GM12878 (cell line): ENCODE measurements at regions not wholly inside any gene's neighbourhood (a gene's known extent, or its start where the extent isn't known, plus 50 kb on each side); places are given as distances from the start of the nearest gene placed in this dataset.

Experiments
- ATAC-seq: fragments of 200-7000 bp; cut with Tn5 transposase; 3 replicates; pipeline ENCODE4 v1.9.1; 2020; ENCODE audit warnings: mild to moderate bottlenecking, moderate library complexity
- BruUV-seq: library from RNA; stranded (reverse); fragments of 400-500 nt; replicated peaks from 2 replicates; lab custom pipeline; 2021; lab: Mats Ljungman, UMichigan
- CTCF ChIA-PET: fragments of 300-600 bp; sonication (Branson Sonifier 250); formaldehyde crosslinking; extraction: SDS; loops from one replicate; lab custom pipeline; 2021; ENCODE audit warnings: inconsistent platforms; lab: Yijun Ruan, JAX
- POLR2A ChIA-PET: fragments of 350-600 bp; formaldehyde crosslinking; extraction: SDS; loops from one replicate; lab custom pipeline; 2021; ENCODE audit warnings: inconsistent platforms; lab: Charles Lee
- RAD21 ChIA-PET: fragments of 300-600 bp; sonication (Branson Sonifier 250); formaldehyde crosslinking; loops from one replicate; lab custom pipeline; 2023; ENCODE audit warnings: antibody characterized with exemption; ENCODE audit not compliant: unreplicated experiment; lab: Charles Lee
- SMC1A ChIA-PET: fragments of 300-600 bp; sonication (Branson Sonifier 250); formaldehyde crosslinking; loops from one replicate; lab custom pipeline; 2023; ENCODE audit not compliant: unreplicated experiment, uncharacterized antibody; lab: Charles Lee
- DNase-seq: peaks from one replicate; pipeline ENCODE4 v3.0.0-alpha.2; 2011; ENCODE audit warnings: low read depth, low spot score
- FAIRE-seq: peaks from 3 replicates; lab custom pipeline; 2011; peaks lifted over from hg19 to GRCh38; lab: Jason Lieb, UNC
- H2AFZ ChIP-seq: 2 replicates; pipeline ENCODE4 v1.6.0; 2011; ENCODE audit warnings: low read depth, low read length, control low read depth; ENCODE audit not compliant: control insufficient read depth
- H3K27ac ChIP-seq: 2 replicates; pipeline ENCODE4 v1.5.1; 2011; ENCODE audit warnings: control low read depth; ENCODE audit not compliant: control insufficient read depth, insufficient read depth
- H3K27me3 ChIP-seq, 2 experiments: replicated peaks in 1 of 2; 2 replicates each; pipeline versions ENCODE4 v1.6.0 to v1.6.1; 2011; ENCODE audit warnings: low read length in 1 of 2; ENCODE audit not compliant: control insufficient read depth in 2 of 2, insufficient read depth in 2 of 2
- H3K36me3 ChIP-seq, 2 experiments: 2 replicates each; pipeline ENCODE4 v1.5.1; 2011; ENCODE audit warnings: low read length in 1 of 2; ENCODE audit not compliant: control insufficient read depth in 2 of 2, insufficient read depth in 2 of 2
- H3K4me1 ChIP-seq: 2 replicates; pipeline ENCODE4 v1.6.1; 2011; ENCODE audit warnings: mild to moderate bottlenecking, low read length, moderate library complexity, mixed read lengths; ENCODE audit not compliant: control insufficient read depth, insufficient read depth
- H3K4me2 ChIP-seq: 2 replicates; pipeline ENCODE4 v1.6.0; 2011; ENCODE audit warnings: control low read depth; ENCODE audit not compliant: control insufficient read depth, insufficient read depth
- H3K4me3 ChIP-seq: fragments of 200-600 bp; sonication (generic); 2 replicates; pipeline ENCODE4 v1.5.1; 2016
- H3K79me2 ChIP-seq: 2 replicates; pipeline ENCODE4 v1.6.0; 2011; ENCODE audit warnings: low read length; ENCODE audit not compliant: control insufficient read depth, insufficient read depth
- H3K9ac ChIP-seq: 2 replicates; pipeline ENCODE4 v1.8.0; 2011; ENCODE audit warnings: low read length, control low read depth, mixed read lengths; ENCODE audit not compliant: control insufficient read depth, insufficient read depth
- H3K9me3 ChIP-seq: replicated peaks from 3 replicates; pipeline ENCODE4 v1.5.1; 2011; ENCODE audit warnings: mild to moderate bottlenecking, low read length; ENCODE audit not compliant: control insufficient read depth, insufficient read depth
- H4K20me1 ChIP-seq: 2 replicates; pipeline ENCODE4 v1.6.0; 2011; ENCODE audit not compliant: control insufficient read depth, insufficient read depth
- BCLAF1 ChIP-seq: fragments of 450-650 bp; IDR thresholded peaks from 2 replicates; pipeline ENCODE4 v1.6.1; 2017; ENCODE audit warnings: antibody characterized with exemption, mild to moderate bottlenecking, moderate library complexity
- BMI1 ChIP-seq: fragments of 450-650 bp; IDR thresholded peaks from 2 replicates; pipeline ENCODE4 v1.6.1; 2016; ENCODE audit warnings: mild to moderate bottlenecking, moderate library complexity, borderline replicate concordance
- CEBPB ChIP-seq, 2 experiments: fragments of 150-350 bp in 1 of 2; IDR thresholded peaks; 2 replicates each; pipeline ENCODE4 v1.6.1; 2012 to 2014; ENCODE audit warnings: low read depth in 2 of 2, low read length in 2 of 2, borderline replicate concordance in 1 of 2, inconsistent platforms in 1 of 2
- EGR1 ChIP-seq, 2 experiments: IDR thresholded peaks; 1 replicate in 1 of 2; 2 replicates in 1 of 2; pipeline ENCODE4 v1.6.1; 2011 to 2012; ENCODE audit warnings: low read depth in 2 of 2, low read length in 2 of 2, borderline replicate concordance in 1 of 2, mild to moderate bottlenecking in 1 of 2, moderate library complexity in 1 of 2
- ETV6 ChIP-seq, 2 experiments: fragments of 450-650 bp in 1 of 2; IDR thresholded peaks in 1 of 2; conservative IDR thresholded peaks in 1 of 2; 2 replicates each; pipeline ENCODE4 v1.6.1; 2014; ENCODE audit warnings: antibody characterized with exemption in 1 of 2, borderline replicate concordance in 1 of 2, low read depth in 1 of 2, mild to moderate bottlenecking in 1 of 2, moderate library complexity in 1 of 2
- NBN ChIP-seq: fragments of 450-650 bp; IDR thresholded peaks from 2 replicates; pipeline ENCODE4 v1.6.1; 2016
- NR2F1 ChIP-seq: fragments of 450-650 bp; conservative IDR thresholded peaks from 2 replicates; pipeline ENCODE4 v1.6.1; 2017; ENCODE audit warnings: mild to moderate bottlenecking
- POLR2AphosphoS2 ChIP-seq: IDR thresholded peaks from 2 replicates; pipeline ENCODE4 v1.6.1; 2011; ENCODE audit warnings: low read depth, mild to moderate bottlenecking, low read length, improper control_type of control experiment, moderate library complexity
- SMARCA5 ChIP-seq: fragments of 450-650 bp; IDR thresholded peaks from 2 replicates; pipeline ENCODE4 v1.6.1; 2017; ENCODE audit warnings: mild to moderate bottlenecking
- SP1 ChIP-seq: IDR thresholded peaks from one replicate; pipeline ENCODE4 v1.6.1; 2011; ENCODE audit warnings: low read depth, low read length
- SRF ChIP-seq, 2 experiments: IDR thresholded peaks; 2 replicates each; pipeline ENCODE4 v1.6.1; 2011; ENCODE audit warnings: low read depth in 2 of 2, low read length in 2 of 2, mild to moderate bottlenecking in 1 of 2, moderate library complexity in 1 of 2
- STAT1 ChIP-seq: fragments of 450-650 bp; conservative IDR thresholded peaks from 2 replicates; pipeline ENCODE4 v1.6.1; 2014; ENCODE audit warnings: antibody characterized with exemption, mild to moderate bottlenecking
- ZNF622 ChIP-seq: fragments of 450-650 bp; IDR thresholded peaks from 2 replicates; pipeline ENCODE4 v1.6.1; 2017; ENCODE audit warnings: mild to moderate bottlenecking, inconsistent platforms
- ZZZ3 ChIP-seq: IDR thresholded peaks from 2 replicates; pipeline ENCODE4 v1.6.1; 2011; ENCODE audit warnings: low read depth; ENCODE audit not compliant: control insufficient read depth, insufficient read length
- WGBS: methylation state at CpG from one replicate; pipeline ENCODE4 v1.1.6; 2016; ENCODE audit warnings: low lambda C conversion rate; ENCODE audit not compliant: insufficient replicate concordance, insufficient coverage; ENCODE audit errors: missing lambda C conversion rate; 5-methylcytosine and 5-hydroxymethylcytosine counted together
- in situ Hi-C: fragments of 300-500 bp; cut with MboI; formaldehyde crosslinking; loops from 9 replicates; pipeline ENCODE4 v1.14.3; 2018; ENCODE audit warnings: mixed read lengths
- intact Hi-C: fragments of 100-400 bp; cut with micrococcal nuclease; formaldehyde crosslinking; loops from one replicate; pipeline ENCODE4 v1.14.2; 2022; ENCODE audit not compliant: unreplicated experiment
- TF ChIP-seq, protein P1 (sequence below): IDR thresholded peaks from 2 replicates; pipeline ENCODE4 v1.6.1; 2011; ENCODE audit warnings: borderline replicate concordance, low read depth, mild to moderate bottlenecking, moderate library complexity, mixed read lengths, low read length; ENCODE audit not compliant: insufficient read depth; ENCODE audit errors: extremely low read length

DNA sequence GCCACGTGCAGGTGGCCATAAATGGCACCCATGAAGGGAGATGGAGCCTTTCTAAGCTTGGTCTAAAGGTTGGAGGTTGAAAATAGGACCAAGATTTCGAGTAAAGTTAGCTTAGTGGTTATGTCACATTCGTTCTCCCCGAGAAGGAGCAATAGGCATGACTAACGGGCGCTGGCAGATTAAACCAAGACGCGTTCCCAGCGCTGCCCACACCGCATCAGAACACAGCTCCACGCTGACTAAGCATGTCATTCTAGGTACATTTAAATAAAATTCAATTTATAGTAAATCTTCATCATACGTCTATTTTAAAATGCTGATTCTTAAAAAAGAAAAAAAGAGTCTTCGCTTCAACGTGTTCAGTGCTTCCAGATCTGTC, 95.0 kb upstream of the IRS2 start:
- Histone ChIP-seq H3K27ac (no peak overlapping the region), H3K9ac (no peak overlapping the region), H3K4me2 (no peak overlapping the region), H3K9me3 (no peaks in the 10 kb centered on the region), H3K4me1 (no peaks in the 10 kb centered on the region), H4K20me1 (no peaks in the 10 kb centered on the region), H3K4me3 (no peak overlapping the region), H3K27me3 (peaks cover 0 to 1% of the 10 kb centered on the region in 2 experiments; a peak in 1 of 4 replicates), H3K36me3 (no peaks in the 10 kb centered on the region), H3K79me2 (no peaks in the 10 kb centered on the region), H2AFZ (no peak overlapping the region)
- RAD21 ChIA-PET = no interaction called here
- in situ Hi-C loops = no loop called here
- intact Hi-C loops = no loop called here
- CTCF ChIA-PET = no interaction called here
- FAIRE-seq = no peak
- WGBS = 54% methylated on average over 14 of the region's 14 CpGs
- BruUV-seq = no TSS peak
- no peak for DNase-seq
- TF ChIP-seq CEBPB (IDR thresholded peaks at IDR 0.05; ENCODE audit: borderline replicate concordance in 1 of 2, low read depth in 2 of 2, low read length in 2 of 2) (no peak), NR2F1 (no peak), SP1 (no peak), NBN (no peak), ZZZ3 (no peak), ETV6 (conservative IDR thresholded peaks at IDR 0.05 in 1 of 2, IDR thresholded peaks at IDR 0.05 in 1 of 2; ENCODE audit: borderline replicate concordance in 1 of 2, low read depth in 1 of 2) (no peak), POLR2AphosphoS2 (no peak), EGR1 (IDR thresholded peaks at IDR 0.05; ENCODE audit: borderline replicate concordance in 1 of 2, low read depth in 2 of 2, low read length in 2 of 2) (no peak), BCLAF1 (no peak), STAT1 (no peak), BMI1 (no peak), SRF (IDR thresholded peaks at IDR 0.05; ENCODE audit: low read depth in 2 of 2, low read length in 2 of 2) (no peak), SMARCA5 (no peak), ZNF622 (no peak)
- TF ChIP-seq, protein P1, sequence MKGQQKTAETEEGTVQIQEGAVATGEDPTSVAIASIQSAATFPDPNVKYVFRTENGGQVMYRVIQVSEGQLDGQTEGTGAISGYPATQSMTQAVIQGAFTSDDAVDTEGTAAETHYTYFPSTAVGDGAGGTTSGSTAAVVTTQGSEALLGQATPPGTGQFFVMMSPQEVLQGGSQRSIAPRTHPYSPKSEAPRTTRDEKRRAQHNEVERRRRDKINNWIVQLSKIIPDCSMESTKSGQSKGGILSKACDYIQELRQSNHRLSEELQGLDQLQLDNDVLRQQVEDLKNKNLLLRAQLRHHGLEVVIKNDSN = no peak
- no peak for ATAC-seq
- POLR2A ChIA-PET = no interaction called here
- SMC1A ChIA-PET = no interaction called here
